ENCODE measurements at regions not wholly inside any gene's neighbourhood (a gene's known extent, or its start where the extent isn't known, plus 50 kb on each side); places are given as distances from the start of the nearest gene placed in this dataset.

DNA sequence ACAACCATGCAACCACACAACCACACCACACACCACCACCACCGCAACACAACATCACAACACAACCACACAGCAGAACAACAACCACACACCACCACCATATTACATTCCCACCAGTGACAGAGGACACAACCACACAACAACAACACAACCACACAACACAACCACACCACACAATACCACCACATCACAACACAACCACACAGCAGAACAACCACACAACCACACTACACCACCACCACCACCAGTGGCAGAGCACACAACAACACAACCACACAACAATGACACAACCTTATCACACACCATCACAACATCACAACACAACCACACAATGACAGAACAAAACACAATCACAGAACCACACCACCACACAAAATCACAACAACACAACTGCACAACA, 313.0 kb upstream of the MYT1L start:
- no peak for DNase-seq (ENCODE audit: low read depth in 3 of 3)

DNA sequence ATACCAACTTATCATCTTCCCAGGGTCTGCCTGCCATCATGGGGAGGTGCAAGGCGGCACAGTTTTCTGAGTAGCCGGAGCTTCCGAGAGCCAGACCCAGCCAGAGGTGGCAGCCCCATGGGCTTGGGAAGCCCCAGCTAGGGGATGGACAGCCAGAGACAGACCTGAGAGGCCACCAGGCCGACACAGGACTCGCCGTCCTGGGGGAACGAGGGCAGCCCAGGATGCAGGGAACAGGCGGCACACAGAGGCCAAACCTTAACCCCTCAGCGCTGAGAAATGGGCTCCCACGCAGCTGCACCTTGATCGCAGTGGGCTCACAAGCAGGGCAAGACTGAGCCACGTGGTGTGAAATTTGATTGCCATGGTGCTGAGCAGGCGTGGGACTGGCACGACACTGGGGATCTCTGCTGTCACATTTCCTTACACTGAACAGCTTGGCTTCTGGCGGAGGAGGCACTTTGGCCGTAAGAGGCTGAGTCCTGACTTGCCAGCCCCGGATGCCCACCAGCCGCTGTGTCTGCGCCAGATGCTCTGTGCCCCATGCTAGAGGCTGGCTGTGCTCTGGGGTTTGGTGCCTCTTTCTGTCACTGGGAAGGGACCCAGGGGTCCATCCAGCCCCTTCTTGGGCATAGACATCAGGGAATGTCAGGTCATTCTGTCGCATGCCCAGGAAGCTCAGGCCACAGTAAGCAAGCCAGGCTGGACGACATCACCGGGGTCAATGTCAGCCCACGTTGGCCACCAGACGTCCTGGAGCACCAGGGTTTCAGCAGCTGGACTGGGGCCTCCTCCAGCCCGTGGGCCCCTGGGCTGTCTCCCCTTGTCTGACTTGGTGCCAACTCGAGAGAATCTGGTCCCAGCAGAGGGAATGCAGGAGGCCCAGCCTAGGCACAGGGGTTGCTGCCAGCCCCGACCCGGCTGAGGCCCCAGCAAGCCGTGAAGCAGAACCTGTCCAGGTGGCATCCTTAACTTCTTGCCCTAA, 312.1 kb upstream of the MYT1L start:
- no peak for DNase-seq (ENCODE audit: low read depth in 3 of 3)

DNA sequence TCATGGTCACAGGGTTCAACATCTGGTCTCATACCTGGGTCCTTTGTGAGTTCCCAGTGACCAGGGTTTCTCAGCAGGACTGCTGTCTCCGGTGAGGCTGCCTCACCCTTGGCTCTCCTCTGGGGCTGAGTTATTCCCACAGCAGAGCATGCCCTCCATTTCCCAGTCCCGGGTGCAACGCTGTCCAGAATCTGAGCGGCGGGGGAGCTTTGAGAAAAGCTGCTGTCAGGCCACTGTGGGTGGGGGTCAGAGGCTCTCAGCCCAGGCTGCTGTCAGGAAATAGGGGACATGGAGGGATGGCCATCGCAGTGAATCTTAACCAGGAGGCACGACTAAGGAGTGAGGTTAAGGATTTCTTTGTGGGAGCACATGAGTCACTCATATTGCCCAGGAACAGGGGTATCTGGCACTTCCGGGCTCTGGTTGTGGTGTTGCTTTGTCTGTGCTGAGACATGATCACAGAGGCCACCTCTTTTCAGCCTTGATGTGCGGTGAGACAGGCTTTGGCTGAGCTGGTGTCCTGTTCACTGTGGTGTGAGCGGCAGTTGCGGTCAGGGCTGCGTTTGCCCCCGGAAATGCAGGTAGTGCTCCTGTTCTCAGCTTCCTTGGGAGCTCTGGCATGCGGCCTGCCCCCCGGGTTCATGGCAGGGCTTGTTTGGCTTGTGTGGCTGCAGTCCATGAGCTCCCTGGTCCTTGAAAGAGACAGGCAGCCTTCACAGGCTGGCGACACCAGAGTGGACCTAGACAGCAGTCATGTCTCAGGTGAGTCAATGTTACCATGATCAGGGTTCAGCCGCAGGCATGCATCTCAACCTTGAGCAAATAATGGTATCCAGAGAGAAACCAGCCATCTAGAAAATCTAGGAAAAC, 310.7 kb upstream of the MYT1L start:
- DNase-seq (ENCODE audit: low read depth in 3 of 3): no peak

DNA sequence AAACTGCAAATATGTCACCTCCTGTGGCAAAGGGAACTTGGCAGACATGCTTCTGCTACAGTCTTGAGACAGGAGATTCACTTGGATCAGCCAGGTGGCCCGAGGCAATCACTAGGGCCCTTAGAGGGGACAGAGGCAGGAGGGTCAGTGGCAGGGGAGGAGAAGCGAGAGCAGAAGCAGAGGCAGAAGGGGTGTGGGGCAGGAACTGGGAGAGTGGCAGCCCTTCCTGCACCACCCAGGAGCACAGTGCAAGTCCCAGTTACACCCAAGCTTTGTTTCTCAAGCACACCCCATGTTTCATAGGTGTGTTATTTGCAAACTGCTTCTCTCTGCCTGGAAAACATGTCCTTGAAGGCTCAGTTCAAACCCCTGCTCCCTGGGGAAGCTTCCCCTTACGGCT, 309.7 kb upstream of the MYT1L start:
- DNase-seq (ENCODE audit: low read depth in 3 of 3): no peak

DNA sequence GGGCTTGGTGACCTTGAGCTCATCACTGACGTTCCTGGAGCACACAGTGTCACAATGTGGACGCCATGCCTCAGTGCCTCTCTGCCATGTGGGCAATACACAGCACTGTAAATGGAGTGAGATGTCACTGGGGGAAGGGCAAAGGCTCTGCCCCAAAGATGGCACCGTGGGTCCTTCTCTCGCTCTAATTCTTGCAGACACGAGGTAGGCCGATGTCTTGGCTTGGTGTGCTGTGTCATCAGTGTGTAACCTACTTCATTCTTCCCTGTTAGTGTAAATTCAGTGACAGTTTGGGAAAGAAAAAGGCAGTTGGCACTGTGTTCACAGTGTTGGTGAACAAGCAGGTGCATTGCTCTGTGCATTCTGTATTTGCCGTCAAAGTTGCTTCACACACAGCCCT, 309.3 kb upstream of the MYT1L start:
- no peak for DNase-seq (ENCODE audit: low read depth in 3 of 3)

DNA sequence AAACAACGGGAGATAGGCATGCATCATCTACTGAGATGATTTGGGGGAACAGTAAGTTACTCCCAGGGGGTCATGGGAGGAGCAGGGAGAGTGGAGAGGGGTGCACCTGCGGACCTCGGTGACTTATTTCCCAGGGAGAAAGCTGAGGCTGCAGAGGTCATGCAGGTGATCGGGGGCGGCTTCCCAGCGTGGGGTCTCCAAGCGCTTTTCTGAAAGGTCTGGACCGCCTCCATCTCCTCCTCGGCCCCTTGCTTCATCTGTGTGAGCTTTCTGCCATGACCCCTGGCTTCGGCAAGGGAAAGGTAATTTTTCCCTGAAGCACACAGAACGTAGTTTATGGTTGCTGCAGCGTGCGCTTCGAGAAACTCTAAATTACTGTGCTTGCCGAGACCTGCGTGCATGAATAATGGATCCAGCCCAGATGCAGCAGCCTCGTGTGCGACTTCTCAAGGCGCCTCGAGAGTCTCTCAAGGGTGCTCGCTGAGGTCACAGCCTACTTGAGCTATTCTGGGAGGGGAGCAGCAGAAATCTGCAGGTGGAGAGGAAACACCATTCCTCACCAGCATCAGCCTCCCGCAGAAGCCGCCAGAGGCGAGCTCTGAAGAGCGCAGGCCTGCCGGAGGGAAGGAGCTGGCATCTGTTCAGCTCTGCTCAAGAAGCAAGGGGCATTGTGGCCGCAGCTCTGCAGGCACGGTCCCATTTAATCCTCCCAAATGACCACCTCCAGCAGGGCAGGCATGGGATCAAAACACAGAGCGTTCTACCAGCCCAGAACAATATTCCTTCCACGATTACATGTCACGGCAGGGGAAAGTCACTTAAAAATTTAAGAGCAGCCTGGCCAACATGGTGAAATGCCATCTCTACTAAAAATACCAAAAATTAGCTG, 308.4 kb upstream of the MYT1L start:
- DNase-seq (ENCODE audit: low read depth in 3 of 3): no peak

DNA sequence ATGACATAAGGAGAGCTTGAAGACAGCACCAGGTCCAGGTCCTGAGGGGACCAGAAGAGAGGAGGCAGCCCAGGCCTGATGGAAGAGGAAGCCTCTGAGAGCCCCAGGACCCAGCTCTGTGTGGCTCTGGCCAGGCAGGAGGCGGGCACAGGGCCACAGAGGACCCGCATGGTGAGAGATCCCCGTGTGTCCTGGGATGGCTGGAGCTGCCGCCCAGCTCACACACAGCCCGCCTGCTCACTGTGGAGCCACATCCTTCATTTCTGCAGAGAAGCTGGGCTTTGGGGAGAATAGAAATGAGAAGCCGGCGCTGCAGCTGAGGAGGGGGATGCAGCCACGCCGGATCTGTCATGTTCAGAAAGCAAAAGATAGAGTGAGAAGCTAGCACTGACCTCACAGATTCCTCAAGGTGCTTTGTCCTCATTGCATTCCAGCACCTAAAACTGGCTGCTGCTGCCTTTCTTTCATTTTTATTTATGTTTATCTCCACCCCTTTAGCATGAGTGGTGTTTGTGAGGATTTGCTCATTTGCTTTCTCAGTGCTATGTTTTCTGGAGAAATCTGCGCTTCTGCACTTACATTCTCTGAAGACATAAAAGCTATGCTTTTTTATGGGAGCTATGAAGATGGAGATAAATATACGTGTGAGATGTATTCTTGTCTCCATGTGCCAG, 307.6 kb upstream of the MYT1L start:
- DNase-seq (ENCODE audit: low read depth in 3 of 3): no peak

DNA sequence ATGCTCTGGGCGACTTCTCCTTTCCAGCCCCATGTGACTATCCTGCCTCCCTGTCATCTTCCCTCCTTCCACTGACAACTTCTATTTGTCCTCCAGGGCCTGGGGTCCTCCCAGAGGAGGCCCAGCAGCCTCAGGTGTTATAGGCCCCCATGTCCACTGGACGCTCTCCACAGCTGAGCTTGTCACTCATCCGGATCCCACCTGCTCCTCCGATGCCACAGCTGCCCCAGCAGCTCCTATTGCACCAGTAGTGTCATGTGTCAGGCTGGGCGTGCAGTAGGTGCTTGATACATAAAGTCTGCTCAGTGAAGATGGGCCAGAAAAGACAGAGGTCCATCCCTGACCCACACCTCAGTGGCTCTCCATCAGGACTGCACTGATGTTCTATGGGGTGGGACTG, 305.7 kb upstream of the MYT1L start:
- DNase-seq (ENCODE audit: low read depth in 3 of 3): no peak

DNA sequence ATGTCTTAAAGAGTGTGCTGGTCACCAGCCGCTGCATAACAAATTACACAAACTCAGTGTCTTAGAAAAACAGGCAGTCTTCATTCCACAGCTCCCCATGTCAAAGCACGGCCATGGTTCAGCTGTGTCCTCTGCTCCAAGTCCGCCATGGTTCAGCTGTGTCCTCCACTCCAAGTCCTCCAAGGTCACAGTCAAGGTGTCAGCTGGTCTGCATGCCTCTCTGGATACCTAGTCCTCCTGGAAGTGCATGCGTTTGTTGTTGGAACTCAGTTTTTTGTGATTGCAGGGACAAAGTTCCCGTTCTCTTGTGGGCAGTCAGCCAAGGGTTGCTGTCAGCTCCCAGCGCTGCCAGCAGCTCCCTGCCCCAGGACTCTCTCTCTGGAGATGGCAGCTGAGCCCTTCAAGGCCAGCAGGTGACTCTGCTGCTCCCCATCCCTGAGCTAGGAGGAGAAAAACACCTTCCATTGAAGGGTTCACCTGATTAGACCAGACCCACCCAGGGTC, 304.0 kb upstream of the MYT1L start:
- DNase-seq (ENCODE audit: low read depth in 3 of 3): no peak

DNA sequence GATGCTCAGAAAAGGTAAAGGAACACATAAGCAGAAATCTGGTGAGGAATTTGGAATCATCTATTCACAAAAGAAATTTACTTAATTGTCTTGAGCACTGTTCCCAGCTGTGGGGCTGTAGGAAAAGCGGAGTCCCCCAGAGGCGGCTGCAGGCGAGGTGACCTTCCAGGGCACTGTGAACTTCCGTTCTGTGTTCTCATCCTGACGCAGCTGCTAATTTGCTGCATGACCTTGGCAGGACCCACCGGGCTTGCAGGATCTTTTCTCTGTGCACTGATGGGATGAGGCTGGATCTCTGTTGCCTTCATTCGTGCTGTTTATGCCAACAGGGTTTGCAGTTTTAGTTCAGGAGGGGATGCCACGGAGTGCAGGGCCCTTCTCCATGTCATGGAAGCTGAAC, 301.9 kb upstream of the MYT1L start:
- DNase-seq (ENCODE audit: low read depth in 3 of 3): no peak

DNA sequence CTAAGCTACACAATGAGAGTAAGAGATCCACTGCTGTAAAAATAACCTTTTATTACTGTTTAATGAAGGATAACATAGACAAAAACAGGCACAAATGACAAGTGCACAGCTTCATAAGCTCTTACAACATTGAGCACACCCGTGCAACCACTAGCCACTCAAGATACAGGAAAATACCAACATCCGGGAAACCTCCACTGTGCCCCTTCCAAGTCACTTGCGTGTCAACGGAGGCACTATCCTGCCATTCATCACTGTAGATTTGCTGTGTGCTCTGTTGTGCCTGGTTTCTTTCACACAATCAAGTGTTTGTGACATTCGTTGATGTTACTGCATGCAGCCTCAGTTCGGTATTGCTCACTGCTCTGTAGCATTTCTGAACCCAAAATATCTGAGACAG, 292.9 kb upstream of the MYT1L start:
- no peak for DNase-seq (ENCODE audit: low read depth in 3 of 3)

DNA sequence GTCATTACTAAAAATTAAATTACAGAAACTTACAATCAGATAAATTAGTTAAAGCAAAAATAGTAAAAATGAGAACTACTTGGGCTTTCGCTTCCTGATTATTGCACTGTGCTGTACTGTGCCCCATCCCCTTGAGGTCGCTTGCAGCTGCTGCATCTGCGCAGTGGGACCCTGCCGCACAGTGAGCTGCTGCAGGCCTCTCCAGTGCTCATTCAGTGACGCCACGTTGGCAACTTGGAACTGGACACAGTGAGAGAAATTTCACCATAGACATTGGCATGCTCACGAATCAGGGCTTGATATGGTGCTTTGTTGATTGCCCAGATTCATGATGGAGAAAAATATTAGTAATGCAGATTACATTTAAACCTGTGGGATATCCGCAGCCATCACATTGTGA, 290.8 kb upstream of the MYT1L start:
- DNase-seq (ENCODE audit: low read depth in 3 of 3): no peak

DNA sequence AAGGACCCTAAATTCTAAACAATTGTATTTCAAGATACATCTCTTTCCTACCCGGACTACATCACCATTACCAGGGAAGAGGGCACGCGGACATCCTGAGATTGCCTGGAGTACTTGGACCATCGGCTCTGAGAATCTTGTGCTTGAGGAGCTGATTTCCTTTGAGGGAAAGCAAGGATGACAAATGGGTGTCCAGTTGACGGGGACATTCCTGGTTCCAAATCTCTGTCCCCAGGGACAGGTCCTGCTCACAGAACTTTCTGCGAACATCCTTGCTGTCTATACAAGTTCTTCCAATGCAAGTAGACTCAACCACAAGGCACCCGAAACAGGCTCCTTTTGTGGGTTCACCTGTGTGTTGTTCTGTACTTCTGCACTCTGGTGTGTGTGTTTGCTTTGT, 289.5 kb upstream of the MYT1L start:
- no peak for DNase-seq (ENCODE audit: low read depth in 3 of 3)

DNA sequence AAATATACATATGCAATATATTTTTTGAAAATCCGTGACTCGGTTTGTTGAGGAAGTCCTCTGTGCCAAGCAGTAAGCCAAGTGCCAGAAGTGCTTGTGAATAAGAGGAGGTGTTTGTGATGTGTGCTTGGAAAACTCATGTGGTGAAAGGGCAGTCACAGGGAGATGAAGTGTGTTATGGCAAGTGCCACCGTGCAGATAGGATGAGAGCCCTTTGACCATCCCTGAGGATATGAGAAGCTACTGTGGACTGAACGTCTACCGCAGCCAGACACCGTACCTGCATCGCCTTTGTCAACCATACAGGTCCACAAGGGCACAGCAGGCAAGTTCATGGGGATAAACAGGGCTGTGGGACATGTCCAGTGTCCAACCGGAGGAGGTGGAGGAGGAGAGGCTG, 288.9 kb upstream of the MYT1L start:
- no peak for DNase-seq (ENCODE audit: low read depth in 3 of 3)

DNA sequence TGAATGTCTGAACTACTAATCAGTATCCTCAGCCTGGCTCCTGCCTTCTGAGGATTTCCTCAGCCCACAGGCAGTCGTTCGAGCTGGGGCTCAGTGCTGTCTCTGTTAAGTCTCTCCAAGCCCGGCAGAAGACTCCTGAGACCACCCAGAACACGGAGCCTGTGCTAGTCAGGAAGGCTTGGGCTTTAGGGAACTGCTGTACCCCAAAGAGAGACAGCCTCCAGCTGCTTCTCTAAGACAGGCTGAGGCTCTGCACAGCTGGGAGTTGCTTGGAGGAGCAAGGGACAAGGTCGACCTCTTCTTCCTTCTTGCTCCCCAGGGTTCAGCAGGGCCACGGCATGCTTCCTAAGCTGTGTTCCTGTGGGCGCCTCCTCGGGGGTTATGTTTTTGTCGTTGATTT, 283.4 kb upstream of the MYT1L start:
- no peak for DNase-seq (ENCODE audit: low read depth in 3 of 3)

DNA sequence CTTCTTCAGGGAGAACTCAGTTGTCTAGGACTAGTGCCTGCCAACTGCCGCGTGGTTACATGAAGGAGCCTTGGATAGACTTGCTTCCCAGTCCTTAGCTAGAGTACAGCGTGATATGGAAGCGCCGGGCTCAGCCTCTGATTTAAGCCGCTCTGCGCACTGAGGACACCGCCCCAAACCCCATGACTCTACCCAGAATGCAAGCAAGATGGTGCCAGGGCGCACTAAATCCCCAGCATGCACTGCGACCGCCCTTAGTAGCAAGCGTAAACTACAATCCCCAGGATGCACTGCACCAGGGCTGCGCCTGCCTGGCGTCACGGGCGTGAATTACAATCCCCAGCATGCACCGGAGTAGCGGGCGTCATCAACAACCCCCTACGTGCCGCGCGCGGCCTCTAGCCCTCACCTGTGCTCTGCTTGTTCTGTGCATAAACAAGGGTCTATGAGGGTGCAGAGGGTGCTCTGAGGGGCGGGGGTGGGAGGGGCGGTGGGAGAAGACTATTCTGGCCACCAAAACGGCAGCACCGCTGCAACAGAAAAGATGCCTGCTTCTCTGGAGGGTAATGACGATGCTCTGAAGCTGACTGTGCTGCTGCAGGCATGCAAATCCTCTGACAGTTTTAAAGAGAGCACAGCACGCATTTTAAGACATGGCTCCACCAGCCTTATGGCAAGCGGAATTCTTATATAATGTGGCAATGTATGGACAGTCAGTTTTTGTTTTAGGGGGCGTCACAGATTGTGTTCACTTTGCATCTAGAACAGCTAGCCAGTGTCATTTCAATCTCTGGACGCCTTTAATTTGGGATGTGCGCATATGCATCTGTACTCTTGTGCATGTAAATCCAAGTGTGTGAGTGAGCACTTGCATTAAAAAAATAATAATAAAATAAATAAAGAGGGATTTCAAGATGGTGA, 282.5 kb upstream of the MYT1L start:
- peak; percentile 61 to 79 (median 66) for DNase-seq (ENCODE audit: low read depth in 3 of 3)

DNA sequence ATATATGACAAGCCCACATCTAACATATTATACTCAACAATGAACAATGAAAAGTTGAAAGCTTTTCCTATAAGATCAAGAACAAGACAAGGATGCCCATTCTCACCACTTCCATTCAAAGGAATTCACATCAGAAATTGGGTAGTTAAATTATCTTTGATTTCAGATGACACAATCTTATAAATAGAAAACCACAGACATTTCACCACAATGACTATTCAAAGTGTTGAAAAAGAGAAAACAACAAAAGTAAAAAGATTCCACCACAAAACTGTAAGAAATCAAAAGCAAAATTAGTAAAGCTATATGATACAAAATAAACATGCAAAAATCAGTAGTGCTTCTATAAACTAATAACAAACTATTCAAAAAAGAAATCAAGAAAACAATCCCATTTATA, 279.7 kb upstream of the MYT1L start:
- DNase-seq (ENCODE audit: low read depth in 3 of 3): no peak

DNA sequence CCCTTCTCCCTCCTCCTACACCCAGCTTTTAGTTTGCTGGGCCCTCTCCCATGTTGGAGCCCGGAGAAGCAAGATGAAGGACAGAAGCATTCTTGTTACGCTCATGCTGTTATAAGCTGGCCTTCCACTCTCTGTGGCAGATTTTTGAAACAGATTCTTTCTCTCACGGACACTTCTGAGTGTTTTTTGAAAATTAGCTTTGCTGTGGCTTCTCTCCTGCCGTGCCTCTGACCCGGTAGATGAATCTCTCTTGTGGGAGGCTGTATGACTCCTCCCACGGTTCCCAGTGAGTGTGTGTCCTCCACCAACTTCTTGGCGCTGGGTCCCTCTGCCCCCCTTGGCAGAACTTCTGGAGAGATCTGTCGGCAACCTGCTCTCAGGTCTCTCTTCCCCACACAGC, 269.3 kb upstream of the MYT1L start:
- DNase-seq (ENCODE audit: low read depth in 3 of 3): no peak

DNA sequence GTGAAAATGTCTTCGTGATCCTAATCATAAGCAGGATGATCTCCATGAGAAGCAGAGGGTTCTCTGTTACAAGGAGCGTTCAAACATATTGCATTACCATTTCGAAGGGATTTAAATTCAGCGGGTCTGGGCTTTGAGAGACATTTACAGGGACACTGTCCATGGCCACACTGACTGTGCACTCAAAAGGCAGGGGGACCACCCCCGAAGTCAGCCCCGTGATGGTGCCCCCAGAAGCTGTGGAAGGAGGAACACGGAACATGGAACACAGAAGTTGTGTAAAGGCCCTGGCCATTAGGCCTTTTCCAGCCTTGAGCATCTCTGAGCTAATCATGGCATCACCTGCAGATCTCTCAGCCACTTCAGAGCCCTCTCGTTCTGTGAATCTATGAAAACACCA, 268.4 kb upstream of the MYT1L start:
- DNase-seq (ENCODE audit: low read depth in 3 of 3): no peak

DNA sequence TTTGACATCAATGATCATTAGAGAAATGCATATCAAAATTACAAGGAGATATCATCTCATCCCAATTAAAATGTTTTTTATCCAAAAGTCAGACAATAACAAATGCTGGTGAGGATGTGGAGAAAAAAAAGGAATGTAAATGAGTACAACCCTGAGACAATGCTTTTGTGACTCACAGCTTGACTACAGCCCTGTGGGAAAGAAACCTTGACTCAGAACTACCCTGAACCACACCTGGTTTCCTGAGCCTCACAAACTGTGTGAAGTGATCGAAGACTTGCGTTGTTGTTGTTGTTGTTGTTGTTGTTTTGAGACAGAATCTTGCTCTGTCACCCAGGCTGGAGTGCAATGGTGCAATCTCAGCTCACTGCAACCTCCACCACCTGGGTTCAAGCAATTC, 266.6 kb upstream of the MYT1L start:
- no peak for DNase-seq (ENCODE audit: low read depth in 3 of 3)
